ENCODE measurements at regions not wholly inside any gene's neighbourhood (a gene's known extent, or its start where the extent isn't known, plus 50 kb on each side); places are given as distances from the start of the nearest gene placed in this dataset.

- 78 to 86% (median 84%) methylated on average over 6 of the region's 6 CpGs for WGBS, 3 donors
Observed at GRCh38 chr6:167757249-167757648, 69.5 kb upstream of the AFDN start.

GRCh38 chr6:167757821-167758220 lies 68.9 kb upstream of the AFDN start:
- Histone ChIP-seq H3K4me3 (ENCODE audit: low read depth in 1 of 3, low read length in 3 of 3) (no peak overlapping the region), H3K27ac (ENCODE audit: low read depth in 1 of 3, low read length in 2 of 3) (no peak overlapping the region), H3K9me3 (ENCODE audit: control insufficient read depth in 2 of 2, insufficient read depth in 1 of 2, low read depth in 1 of 2, low read length in 1 of 2) (no peaks in the 10 kb centered on the region), H3K27me3 (ENCODE audit: control insufficient read depth in 3 of 3, insufficient read depth in 3 of 3, low read length in 3 of 3) (no peaks in the 10 kb centered on the region), H3K36me3 (ENCODE audit: control insufficient read depth in 3 of 3, insufficient read depth in 2 of 3, low read depth in 1 of 3, low read length in 3 of 3) (no peaks in the 10 kb centered on the region), H3K4me1 (ENCODE audit: control insufficient read depth in 3 of 3, insufficient read depth in 2 of 3, low read depth in 1 of 3, low read length in 2 of 3) (peaks cover 0 to 13% (median 0%) of the 10 kb centered on the region in 3 donors)
- DNase-seq (no peak), FAIRE-seq (no peak)
- WGBS, 3 donors = 92 to 93% (median 93%) methylated on average over 15 of the region's 15 CpGs

More at GRCh38 chr6:167757249-167757648, 69.5 kb upstream of the AFDN start:
- Histone ChIP-seq H3K27ac (ENCODE audit: low read depth in 1 of 3, low read length in 2 of 3) (no peak overlapping the region), H3K36me3 (ENCODE audit: control insufficient read depth in 3 of 3, insufficient read depth in 2 of 3, low read depth in 1 of 3, low read length in 3 of 3) (no peaks in the 10 kb centered on the region), H3K27me3 (ENCODE audit: control insufficient read depth in 3 of 3, insufficient read depth in 3 of 3, low read length in 3 of 3) (no peaks in the 10 kb centered on the region), H3K4me3 (ENCODE audit: low read depth in 1 of 3, low read length in 3 of 3) (no peak overlapping the region), H3K4me1 (ENCODE audit: control insufficient read depth in 3 of 3, insufficient read depth in 2 of 3, low read depth in 1 of 3, low read length in 2 of 3) (peaks cover 0 to 13% (median 0%) of the 10 kb centered on the region in 3 donors), H3K9me3 (ENCODE audit: control insufficient read depth in 2 of 2, insufficient read depth in 1 of 2, low read depth in 1 of 2, low read length in 1 of 2) (no peaks in the 10 kb centered on the region)
- FAIRE-seq = no peak
- no peak for DNase-seq

GRCh38 chr6:167758309-167759023 lies 68.2 kb upstream of the AFDN start:
- Histone ChIP-seq H3K4me1 (ENCODE audit: control insufficient read depth in 3 of 3, insufficient read depth in 2 of 3, low read depth in 1 of 3, low read length in 2 of 3) (peaks cover 0 to 13% (median 0%) of the 10 kb centered on the region in 3 donors), H3K27ac (ENCODE audit: low read depth in 1 of 3, low read length in 2 of 3) (no peak overlapping the region), H3K9me3 (ENCODE audit: control insufficient read depth in 2 of 2, insufficient read depth in 1 of 2, low read depth in 1 of 2, low read length in 1 of 2) (no peaks in the 10 kb centered on the region), H3K4me3 (ENCODE audit: low read depth in 1 of 3, low read length in 3 of 3) (no peak overlapping the region), H3K27me3 (ENCODE audit: control insufficient read depth in 3 of 3, insufficient read depth in 3 of 3, low read length in 3 of 3) (no peaks in the 10 kb centered on the region), H3K36me3 (ENCODE audit: control insufficient read depth in 3 of 3, insufficient read depth in 2 of 3, low read depth in 1 of 3, low read length in 3 of 3) (no peaks in the 10 kb centered on the region)
- WGBS, 3 donors = 89 to 93% (median 91%) methylated on average over 20 of the region's 20 CpGs
- DNase-seq = no peak
- FAIRE-seq = no peak

- Histone ChIP-seq H3K9me3 (ENCODE audit: control insufficient read depth in 2 of 2, insufficient read depth in 1 of 2, low read depth in 1 of 2, low read length in 1 of 2) (no peaks in the 10 kb centered on the region), H3K4me1 (ENCODE audit: control insufficient read depth in 3 of 3, insufficient read depth in 2 of 3, low read depth in 1 of 3, low read length in 2 of 3) (peaks cover 0 to 13% (median 0%) of the 10 kb centered on the region in 3 donors), H3K27ac (ENCODE audit: low read depth in 1 of 3, low read length in 2 of 3) (no peak overlapping the region), H3K27me3 (ENCODE audit: control insufficient read depth in 3 of 3, insufficient read depth in 3 of 3, low read length in 3 of 3) (no peaks in the 10 kb centered on the region), H3K36me3 (ENCODE audit: control insufficient read depth in 3 of 3, insufficient read depth in 2 of 3, low read depth in 1 of 3, low read length in 3 of 3) (no peaks in the 10 kb centered on the region), H3K4me3 (ENCODE audit: low read depth in 1 of 3, low read length in 3 of 3) (no peak overlapping the region)
- DNase-seq (no peak), FAIRE-seq (no peak)
- WGBS, 3 donors = 80 to 91% (median 89%) methylated on average over 8 of the region's 8 CpGs
Observed at GRCh38 chr6:167759206-167759605, 67.5 kb upstream of the AFDN start.

GRCh38 chr6:167759912-167760311 lies 66.8 kb upstream of the AFDN start:
- H3K4me3 ChIP-seq (ENCODE audit: low read depth in 1 of 3, low read length in 3 of 3) = no peak overlapping the region
- FAIRE-seq (no peak), DNase-seq (no peak)
- no peaks in the 10 kb centered on the region for H3K27me3 ChIP-seq (ENCODE audit: control insufficient read depth in 3 of 3, insufficient read depth in 3 of 3, low read length in 3 of 3)
- H3K27ac ChIP-seq (ENCODE audit: low read depth in 1 of 3, low read length in 2 of 3) = no peak overlapping the region
- H3K36me3 ChIP-seq (ENCODE audit: control insufficient read depth in 3 of 3, insufficient read depth in 2 of 3, low read depth in 1 of 3, low read length in 3 of 3) = no peaks in the 10 kb centered on the region
- H3K4me1 ChIP-seq (ENCODE audit: control insufficient read depth in 3 of 3, insufficient read depth in 2 of 3, low read depth in 1 of 3, low read length in 2 of 3) = peaks cover 0 to 13% (median 0%) of the 10 kb centered on the region in 3 donors
- 87 to 94% (median 93%) methylated on average over 17 of the region's 17 CpGs for WGBS, 3 donors
- no peaks in the 10 kb centered on the region for H3K9me3 ChIP-seq (ENCODE audit: control insufficient read depth in 2 of 2, insufficient read depth in 1 of 2, low read depth in 1 of 2, low read length in 1 of 2)

DNA sequence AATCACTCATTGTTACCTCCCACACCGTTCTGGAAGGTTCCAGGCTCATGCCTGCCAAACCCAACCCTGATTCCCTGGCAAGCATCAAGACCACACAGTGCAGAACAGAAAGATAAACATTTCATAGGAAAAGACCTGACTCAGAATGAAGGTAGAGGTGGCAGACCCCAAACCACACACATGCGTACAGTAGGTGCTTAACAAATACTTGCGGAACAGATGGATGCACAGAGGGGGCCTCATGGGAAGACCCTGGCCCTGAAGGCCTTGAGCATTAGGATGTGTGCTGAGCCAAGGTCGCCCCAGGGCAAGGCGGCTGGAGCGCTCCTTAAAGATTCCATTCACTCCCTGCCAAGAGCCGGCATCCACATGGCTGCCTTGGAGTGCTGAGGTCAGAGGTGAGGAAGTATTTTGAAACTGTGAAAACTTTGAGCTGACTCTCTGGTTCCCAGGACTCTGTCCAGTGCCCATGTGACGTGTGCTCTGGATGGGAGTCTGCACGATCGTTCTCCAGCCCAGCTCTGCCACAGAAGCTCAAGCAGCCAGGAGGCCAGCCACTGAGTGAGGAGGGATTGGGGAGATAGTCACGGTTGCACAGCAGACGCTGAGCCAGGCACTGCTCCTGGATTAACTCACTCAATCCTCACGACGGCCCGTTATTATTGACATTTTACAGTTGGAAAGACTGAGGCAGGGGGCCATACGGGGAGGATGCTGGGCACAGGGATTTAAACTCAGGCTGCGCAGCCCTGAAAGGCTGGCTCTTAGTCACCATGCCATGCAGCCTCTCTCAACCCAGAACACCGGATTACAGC lies 65.5 kb upstream of the AFDN start:
- 66 to 73% (median 70%) methylated on average over 18 of the region's 18 CpGs for WGBS, 3 donors
- Histone ChIP-seq H3K4me3 (ENCODE audit: low read depth in 1 of 3, low read length in 3 of 3) (no peak overlapping the region), H3K36me3 (ENCODE audit: control insufficient read depth in 3 of 3, insufficient read depth in 2 of 3, low read depth in 1 of 3, low read length in 3 of 3) (no peaks in the 10 kb centered on the region), H3K27ac (ENCODE audit: low read depth in 1 of 3, low read length in 2 of 3) (no peak overlapping the region), H3K9me3 (ENCODE audit: control insufficient read depth in 2 of 2, insufficient read depth in 1 of 2, low read depth in 1 of 2, low read length in 1 of 2) (no peaks in the 10 kb centered on the region), H3K27me3 (ENCODE audit: control insufficient read depth in 3 of 3, insufficient read depth in 3 of 3, low read length in 3 of 3) (no peaks in the 10 kb centered on the region), H3K4me1 (ENCODE audit: control insufficient read depth in 3 of 3, insufficient read depth in 2 of 3, low read depth in 1 of 3, low read length in 2 of 3) (peaks cover 0 to 20% (median 0%) of the 10 kb centered on the region in 3 donors)
- FAIRE-seq = no peak
- peak in 1 of 2 donors; percentile 49 for DNase-seq

- FAIRE-seq (no peak), DNase-seq (no peak)
- Histone ChIP-seq H3K4me1 (ENCODE audit: control insufficient read depth in 3 of 3, insufficient read depth in 2 of 3, low read depth in 1 of 3, low read length in 2 of 3) (peaks cover 0 to 20% (median 0%) of the 10 kb centered on the region in 3 donors), H3K36me3 (ENCODE audit: control insufficient read depth in 3 of 3, insufficient read depth in 2 of 3, low read depth in 1 of 3, low read length in 3 of 3) (no peaks in the 10 kb centered on the region), H3K4me3 (ENCODE audit: low read depth in 1 of 3, low read length in 3 of 3) (no peak overlapping the region), H3K27ac (ENCODE audit: low read depth in 1 of 3, low read length in 2 of 3) (peak overlapping the region in 1 of 3 donors; percentile 54), H3K9me3 (ENCODE audit: control insufficient read depth in 2 of 2, insufficient read depth in 1 of 2, low read depth in 1 of 2, low read length in 1 of 2) (no peaks in the 10 kb centered on the region), H3K27me3 (ENCODE audit: control insufficient read depth in 3 of 3, insufficient read depth in 3 of 3, low read length in 3 of 3) (no peaks in the 10 kb centered on the region)
- 53 to 79% (median 57%) methylated on average over 7 of the region's 7 CpGs for WGBS, 3 donors
Observed at GRCh38 chr6:167761794-167762258, 64.9 kb upstream of the AFDN start.

GRCh38 chr6:167762259-167762962 lies 64.3 kb upstream of the AFDN start:
- H3K4me3 ChIP-seq (ENCODE audit: low read depth in 1 of 3, low read length in 3 of 3) = no peak overlapping the region
- peaks cover 0 to 20% (median 0%) of the 10 kb centered on the region in 3 donors for H3K4me1 ChIP-seq (ENCODE audit: control insufficient read depth in 3 of 3, insufficient read depth in 2 of 3, low read depth in 1 of 3, low read length in 2 of 3)
- FAIRE-seq (no peak), DNase-seq (peak; percentile 78 to 81)
- whole genome bisulfite sequencing, 3 donors = 22 to 68% (median 37%) methylated on average over 9 of the region's 9 CpGs
- no peaks in the 10 kb centered on the region for H3K9me3 ChIP-seq (ENCODE audit: control insufficient read depth in 2 of 2, insufficient read depth in 1 of 2, low read depth in 1 of 2, low read length in 1 of 2)
- peak overlapping the region in 1 of 3 donors; percentile 54 for H3K27ac ChIP-seq (ENCODE audit: low read depth in 1 of 3, low read length in 2 of 3)
- no peaks in the 10 kb centered on the region for H3K27me3 ChIP-seq (ENCODE audit: control insufficient read depth in 3 of 3, insufficient read depth in 3 of 3, low read length in 3 of 3)
- H3K36me3 ChIP-seq (ENCODE audit: control insufficient read depth in 3 of 3, insufficient read depth in 2 of 3, low read depth in 1 of 3, low read length in 3 of 3) = no peaks in the 10 kb centered on the region

Measured in small intestine (tissue), 7 donors.